Brain microvascular endothelial cell (primary cell): ENCODE measurements at regions not wholly inside any gene's neighbourhood (a gene's known extent, or its start where the extent isn't known, plus 50 kb on each side); places are given as distances from the start of the nearest gene placed in this dataset.
"Not testable (repeated sequence)": the region's sequence is repeated elsewhere in the genome, so short reads cannot be mapped to it uniquely, and the experiment has no call there.

Experiments used
- DNase-seq: peaks from one replicate; pipeline ENCODE4 v3.0.0-alpha.2; 2020
- H3K27ac ChIP-seq: fragments of 250-450 bp; sonication (Bioruptor Pico); 2 replicates; pipeline ENCODE4 v1.5.1; 2020; ENCODE audit warnings: mild to moderate bottlenecking, moderate library complexity
- H3K27me3 ChIP-seq: fragments of 250-450 bp; sonication (Bioruptor Pico); replicated peaks from 2 replicates; pipeline ENCODE4 v1.5.1; 2020; ENCODE audit warnings: mild to moderate bottlenecking
- H3K36me3 ChIP-seq: fragments of 250-450 bp; sonication (Bioruptor Pico); replicated peaks from 2 replicates; pipeline ENCODE4 v1.5.1; 2020; ENCODE audit warnings: mild to moderate bottlenecking
- H3K4me3 ChIP-seq: 2 replicates; pipeline ENCODE4 v1.5.1; 2011; ENCODE audit warnings: low read depth, mild to moderate bottlenecking, control low read depth, low read length, moderate library complexity
- CTCF ChIP-seq: IDR thresholded peaks from 2 replicates; pipeline ENCODE4 v1.5.1; 2011; ENCODE audit warnings: low read depth, mild to moderate bottlenecking, moderate library complexity, low read length, control low read depth, inconsistent platforms; ENCODE audit errors: missing control alignments
- in situ Hi-C: cut with HindIII; loops from 2 replicates; pipeline ENCODE4 v1.10.0; 2017; ENCODE audit warnings: low sequenced_read_pairs, low pct_ligation_motif_present

DNA sequence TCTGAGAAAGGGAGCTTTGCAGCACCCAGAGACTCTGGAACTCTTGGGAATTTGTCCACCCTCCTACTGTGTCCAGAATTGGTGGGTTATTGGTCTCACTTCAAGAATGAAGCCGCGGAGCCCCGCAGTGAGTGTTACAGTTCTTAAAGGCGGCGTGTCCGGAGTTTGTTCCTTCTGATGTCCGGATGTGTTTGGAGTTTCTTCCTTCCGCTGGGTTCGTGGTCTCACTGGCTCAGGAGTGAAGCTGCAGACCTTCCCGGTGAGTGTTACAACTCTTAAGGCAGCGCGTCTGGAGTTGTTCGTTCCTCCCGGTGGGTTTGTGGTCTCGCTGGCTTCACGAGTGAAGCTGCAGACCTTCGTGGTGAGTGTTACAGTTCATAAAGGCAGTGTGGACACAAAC is 824.7 kb downstream of the LRRTM4 start:
- H3K36me3 ChIP-seq, H3K4me3 ChIP-seq, H3K27me3 ChIP-seq, H3K27ac ChIP-seq, DNase-seq, in situ Hi-C loops: not testable (repeated sequence)

GRCh38 chr2:76692908-76693307 is 829.3 kb downstream of the LRRTM4 start:
- in situ Hi-C loops, result no loop called here
- DNase-seq, result no peak

DNA sequence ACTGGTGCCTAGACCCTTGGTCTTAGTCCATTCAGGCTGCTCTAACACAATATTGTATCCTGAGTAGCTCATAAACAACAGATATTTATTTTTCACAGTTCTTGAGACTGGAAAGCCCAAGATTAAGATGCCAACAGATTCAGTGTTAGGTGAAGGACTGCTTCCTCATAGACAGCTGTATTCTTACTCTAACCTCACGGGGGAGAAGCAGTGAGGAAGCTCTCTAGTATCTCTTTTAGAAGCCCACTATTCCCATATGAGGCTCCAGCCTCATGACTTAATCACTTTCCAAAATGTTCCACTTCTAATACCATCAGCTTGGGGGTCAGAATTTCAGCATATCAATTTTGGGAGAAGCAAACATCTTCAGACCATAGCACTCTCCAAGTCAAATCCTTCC is 833.4 kb downstream of the LRRTM4 start:
- H3K27ac ChIP-seq, result no peak overlapping the region
- H3K27me3 ChIP-seq, result no peaks in the 10 kb centered on the region
- TF ChIP-seq CTCF, result no peak
- in situ Hi-C loops, result no loop called here
- no peaks in the 10 kb centered on the region for H3K36me3 ChIP-seq
- no peak for DNase-seq
- no peak overlapping the region for H3K4me3 ChIP-seq

More at GRCh38 chr2:76692908-76693307, 829.3 kb downstream of the LRRTM4 start:
- H3K4me3 ChIP-seq, result no peak overlapping the region
- H3K36me3 ChIP-seq, result no peaks in the 10 kb centered on the region
- no peaks in the 10 kb centered on the region for H3K27me3 ChIP-seq
- TF ChIP-seq CTCF, result no peak
- no peak overlapping the region for H3K27ac ChIP-seq

- H3K27me3 ChIP-seq, result no peaks in the 10 kb centered on the region
- in situ Hi-C loops, result no loop called here
- no peak overlapping the region for H3K4me3 ChIP-seq
- no peak overlapping the region for H3K27ac ChIP-seq
- TF ChIP-seq CTCF, result no peak
- H3K36me3 ChIP-seq, result no peaks in the 10 kb centered on the region
- no peak for DNase-seq
Measured at GRCh38 chr2:76687923-76688322, 834.3 kb downstream of the LRRTM4 start.

DNA sequence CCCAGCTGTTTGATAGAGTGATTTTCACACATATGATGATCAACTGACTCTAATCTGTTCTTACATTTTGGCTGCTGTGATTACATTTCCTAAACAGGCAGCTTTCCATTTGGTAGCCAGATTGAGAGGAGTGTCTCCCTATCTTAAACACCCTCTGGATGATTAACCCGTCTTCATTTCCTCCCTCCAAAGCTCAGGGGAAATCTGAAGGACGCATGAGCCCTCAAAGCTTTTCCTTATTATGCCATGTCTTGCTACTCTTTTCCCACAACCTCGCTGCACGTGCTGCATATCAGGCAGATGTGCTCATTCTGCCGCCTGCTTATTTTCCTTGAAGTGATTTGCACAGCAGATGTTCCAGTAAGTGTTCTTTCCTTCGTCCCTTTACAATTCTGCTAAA is 837.4 kb downstream of the LRRTM4 start:
- Histone ChIP-seq H3K36me3 (no peaks in the 10 kb centered on the region), H3K4me3 (no peak overlapping the region), H3K27ac (no peak overlapping the region), H3K27me3 (no peaks in the 10 kb centered on the region)
- no peak for TF ChIP-seq CTCF
- in situ Hi-C loops, result no loop called here
- no peak for DNase-seq

DNA sequence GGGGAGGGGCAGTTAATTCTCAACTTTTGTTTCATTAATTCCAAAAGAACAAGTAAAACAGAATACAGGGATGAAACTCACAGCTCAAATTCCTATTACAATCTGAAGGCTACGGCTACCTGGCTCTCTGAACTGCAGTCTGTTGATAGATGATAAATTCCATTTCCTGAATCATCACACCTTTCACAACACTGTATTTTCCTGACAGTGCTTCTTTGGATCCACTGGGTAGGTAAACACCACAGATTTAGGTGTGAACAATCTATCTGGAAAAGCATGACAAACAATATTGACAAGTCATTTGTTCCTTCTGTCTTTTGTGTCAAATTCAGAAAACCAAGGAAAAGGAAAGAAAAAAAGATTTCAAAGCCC is 843.2 kb downstream of the LRRTM4 start:
- TF ChIP-seq CTCF, result no peak
- Histone ChIP-seq H3K36me3 (no peaks in the 10 kb centered on the region), H3K27ac (no peak overlapping the region), H3K4me3 (no peak overlapping the region), H3K27me3 (no peaks in the 10 kb centered on the region)
- in situ Hi-C loops, result no loop called here
- DNase-seq, result no peak
